HepG2 (cell line): ENCODE measurements at regions not wholly inside any gene's neighbourhood (a gene's known extent, or its start where the extent isn't known, plus 50 kb on each side); places are given as distances from the start of the nearest gene placed in this dataset.

Experiments used
- ATAC-seq: fragments of 200-7000 bp; cut with Tn5 transposase; 3 replicates; pipeline ENCODE4 v1.9.1; 2020; ENCODE audit warnings: mild to moderate bottlenecking, moderate library complexity
- BruUV-seq: library from RNA; stranded (reverse); fragments of 400-500 nt; replicated peaks from 2 replicates; lab custom pipeline; 2021; lab: Mats Ljungman, UMichigan
- CTCF ChIA-PET: fragments of 300-600 bp; formaldehyde crosslinking; extraction: SDS; loops from one replicate; lab custom pipeline; 2021; ENCODE audit warnings: low total read pairs, inconsistent platforms, low intra/inter-chr PET ratio; lab: Yijun Ruan, JAX
- POLR2A ChIA-PET: fragments of 350-600 bp; sonication (Branson Sonifier 250); formaldehyde crosslinking; loops from one replicate; lab custom pipeline; 2020; ENCODE audit warnings: antibody characterized with exemption, inconsistent platforms; lab: Yijun Ruan, JAX
- DNase-seq: peaks from one replicate; pipeline ENCODE4 v3.0.0-alpha.2; 2015; ENCODE audit warnings: low spot score
- FAIRE-seq: peaks from 3 replicates; lab custom pipeline; 2011; peaks lifted over from hg19 to GRCh38; lab: Jason Lieb, UNC
- H2AFZ ChIP-seq: one replicate; pipeline ENCODE4 v1.6.1; 2011; ENCODE audit warnings: low read length, inconsistent platforms
- H3K27ac ChIP-seq: fragments of 300-600 bp; 3 replicates; pipeline ENCODE4 v1.8.0; 2011; ENCODE audit warnings: mixed run types, mild to moderate bottlenecking, mixed read lengths, low read length, inconsistent platforms; ENCODE audit not compliant: insufficient read depth; ENCODE audit errors: extremely low read length
- H3K27me3 ChIP-seq, 2 experiments: fragments of 200-600 bp in 1 of 2; 2 replicates in 1 of 2; 3 replicates in 1 of 2; pipeline versions ENCODE4 v1.6.0 to v1.8.0; 2011; ENCODE audit warnings: low read length in 2 of 2, mild to moderate bottlenecking in 2 of 2, moderate library complexity in 2 of 2, inconsistent platforms in 1 of 2; ENCODE audit not compliant: insufficient read depth in 2 of 2, control insufficient read depth in 1 of 2
- H3K36me3 ChIP-seq, 2 experiments: fragments of 200-600 bp in 1 of 2; replicated peaks in 1 of 2; 2 replicates in 1 of 2; 3 replicates in 1 of 2; pipeline versions ENCODE4 v1.5.1 to v1.8.0; 2011; ENCODE audit warnings: low read length in 2 of 2, inconsistent platforms in 1 of 2; ENCODE audit not compliant: insufficient read depth in 2 of 2, control insufficient read depth in 1 of 2
- H3K4me1 ChIP-seq: 2 replicates; pipeline ENCODE4 v1.5.1; 2012; ENCODE audit warnings: low read length, inconsistent platforms; ENCODE audit not compliant: insufficient read depth
- H3K4me2 ChIP-seq: 2 replicates; pipeline ENCODE4 v1.6.0; 2011; ENCODE audit warnings: low read depth, low read length, inconsistent platforms
- H3K4me3 ChIP-seq, 3 experiments: fragments of 200-600 bp in 1 of 3; sonication (generic), shearing (Covaris generic) in 1 of 3; replicated peaks in 1 of 3; 2 replicates each; pipeline ENCODE4 v1.5.1; 2011 to 2016; ENCODE audit warnings: low read length in 3 of 3, inconsistent platforms in 2 of 3, low read depth in 2 of 3, mild to moderate bottlenecking in 2 of 3, control low read depth in 1 of 3, mixed read lengths in 1 of 3; ENCODE audit not compliant: insufficient read depth in 1 of 3
- H3K79me2 ChIP-seq: one replicate; pipeline ENCODE4 v1.6.1; 2011; ENCODE audit warnings: low read length, inconsistent platforms; ENCODE audit not compliant: insufficient read depth
- H3K9ac ChIP-seq: 2 replicates; pipeline ENCODE4 v1.6.0; 2011; ENCODE audit warnings: mild to moderate bottlenecking, low read depth, low read length, inconsistent platforms; ENCODE audit not compliant: insufficient read depth
- H3K9me3 ChIP-seq: 2 replicates; pipeline ENCODE4 v1.5.1; 2012; ENCODE audit warnings: mild to moderate bottlenecking, low read length
- H4K20me1 ChIP-seq: 2 replicates; pipeline ENCODE4 v1.6.0; 2011; ENCODE audit warnings: inconsistent platforms, mild to moderate bottlenecking, low read length, moderate library complexity; ENCODE audit not compliant: insufficient read depth
- AHR ChIP-seq: IDR thresholded peaks from 2 replicates; pipeline ENCODE4 v1.6.1; 2018; ENCODE audit warnings: missing genetic modification reagents, missing compliant biosample characterization
- BCL3 ChIP-seq: sonication (generic); formaldehyde crosslinking; IDR thresholded peaks from 2 replicates; pipeline ENCODE4 v1.5.1; 2020; ENCODE audit warnings: mild to moderate bottlenecking, missing genetic modification reagents, moderate library complexity
- BRF2 ChIP-seq: sonication (generic); formaldehyde crosslinking; IDR thresholded peaks from 2 replicates; pipeline ENCODE4 v1.8.1; 2022; ENCODE audit warnings: mild to moderate bottlenecking, missing genetic modification reagents
- EEA1 ChIP-seq: sonication (generic); formaldehyde crosslinking; IDR thresholded peaks from 2 replicates; pipeline ENCODE4 v1.5.1; 2020; ENCODE audit warnings: mild to moderate bottlenecking, missing genetic modification reagents, borderline replicate concordance
- HNRNPL ChIP-seq: fragments of 200-400 bp; formaldehyde crosslinking; IDR thresholded peaks from 2 replicates; pipeline ENCODE4 v1.6.1; 2017; ENCODE audit warnings: mild to moderate bottlenecking, low read depth, low read length
- KLF6 ChIP-seq: IDR thresholded peaks from 2 replicates; pipeline ENCODE4 v1.8.0; 2016; ENCODE audit warnings: missing biosample characterization, missing genetic modification reagents
- NFAT5 ChIP-seq: sonication (generic); formaldehyde crosslinking; IDR thresholded peaks from 2 replicates; pipeline ENCODE4 v1.4.0; 2020; ENCODE audit warnings: missing genetic modification reagents
- ZBTB25 ChIP-seq: IDR thresholded peaks from 2 replicates; pipeline ENCODE4 v1.6.1; 2018; ENCODE audit warnings: missing genetic modification reagents
- ZC3H13 ChIP-seq: sonication (generic); formaldehyde crosslinking; IDR thresholded peaks from 2 replicates; pipeline ENCODE4 v1.8.1; 2023; ENCODE audit warnings: mild to moderate bottlenecking, missing genetic modification reagents, moderate library complexity
- ZGPAT ChIP-seq: IDR thresholded peaks from 2 replicates; pipeline ENCODE4 v1.6.1; 2016; ENCODE audit warnings: mild to moderate bottlenecking
- ZNF383 ChIP-seq: sonication (generic); formaldehyde crosslinking; IDR thresholded peaks from 2 replicates; pipeline ENCODE4 v1.4.0; 2020; ENCODE audit warnings: missing genetic modification reagents, mild to moderate bottlenecking, borderline replicate concordance
- ZNF44 ChIP-seq: sonication (generic); formaldehyde crosslinking; IDR thresholded peaks from 2 replicates; pipeline ENCODE4 v1.5.1; 2020; ENCODE audit warnings: mild to moderate bottlenecking, missing genetic modification reagents
- ZNF790 ChIP-seq: sonication (generic); formaldehyde crosslinking; IDR thresholded peaks from 2 replicates; pipeline ENCODE4 v1.8.0; 2022; ENCODE audit warnings: missing genetic modification reagents, mild to moderate bottlenecking, borderline replicate concordance
- ZSCAN20 ChIP-seq: sonication (generic); formaldehyde crosslinking; IDR thresholded peaks from 2 replicates; pipeline ENCODE4 v1.4.0; 2020; ENCODE audit warnings: missing genetic modification reagents, mild to moderate bottlenecking, borderline replicate concordance
- WGBS: methylation state at CpG from one replicate; pipeline ENCODE4 v1.1.6; 2017; ENCODE audit warnings: low lambda C conversion rate; 5-methylcytosine and 5-hydroxymethylcytosine counted together
- in situ Hi-C: cut with HindIII; loops from 2 replicates; pipeline ENCODE4 v1.10.0; 2017; ENCODE audit warnings: low pct_unique_long_range_greater_than_20kb; ENCODE audit not compliant: extremely low pct_ligation_motif_present
- intact Hi-C: fragments of 100-400 bp; cut with micrococcal nuclease; formaldehyde crosslinking; loops from one replicate; pipeline ENCODE4 v1.10.0; 2022; ENCODE audit not compliant: unreplicated experiment

GRCh38 chr6:100135977-100136376, 142.0 kb upstream of the MCHR2 start (continued):
- TF ChIP-seq ZBTB25 (no peak), ZGPAT (CRISPR knock-in tag) (no peak)

GRCh38 chr6:100134703-100135102, 140.7 kb upstream of the MCHR2 start:
- 3% methylated on average over 2 of the region's 2 CpGs for WGBS
- Histone ChIP-seq H3K27ac (no peak overlapping the region), H4K20me1 (no peaks in the 10 kb centered on the region), H3K79me2 (no peaks in the 10 kb centered on the region), H3K4me1 (no peaks in the 10 kb centered on the region), H3K9me3 (no peaks in the 10 kb centered on the region), H3K36me3 (no peaks in the 10 kb centered on the region), H3K4me3 (no peak overlapping the region), H3K4me2 (no peak overlapping the region), H2AFZ (no peak overlapping the region), H3K27me3 (no peaks in the 10 kb centered on the region; a peak in 1 of 5 replicates), H3K9ac (no peak overlapping the region)
- ChIA-PET POLR2A (no interaction called here), CTCF (no interaction called here)
- no peak for ATAC-seq
- no peak for DNase-seq
- FAIRE-seq: no peak
- BruUV-seq: no TSS peak
- intact Hi-C loops: no loop called here
- in situ Hi-C loops: no loop called here
- TF ChIP-seq AHR (CRISPR knock-in tag) (no peak), ZC3H13 (CRISPR knock-in tag) (no peak), BCL3 (CRISPR knock-in tag) (no peak), KLF6 (CRISPR knock-in tag) (no peak), HNRNPL (no peak), ZNF383 (CRISPR knock-in tag) (no peak), BRF2 (CRISPR knock-in tag) (no peak), ZSCAN20 (CRISPR knock-in tag) (no peak), ZNF44 (CRISPR knock-in tag) (no peak), ZNF790 (CRISPR knock-in tag) (no peak), NFAT5 (CRISPR knock-in tag) (no peak), EEA1 (CRISPR knock-in tag) (no peak)
